T-helper 1 cell treated with Interleukin-12 subunit alpha and Interleukin-12 subunit beta and Interleukin-4 antibody, amounts not matched to agents 30 μg/mL and 1 μg/mL, for 36 hours (primary cell): ENCODE measurements at regions not wholly inside any gene's neighbourhood (a gene's known extent, or its start where the extent isn't known, plus 50 kb on each side); places are given as distances from the start of the nearest gene placed in this dataset.

ENCODE experiments used
- H3K27ac Mint-ChIP-seq: one replicate; pipeline ENCODE4 v1.8.0; 2021; ENCODE audit warnings: mild to moderate bottlenecking, mixed read lengths
- H3K27me3 Mint-ChIP-seq: one replicate; pipeline ENCODE4 v1.8.0; 2021; ENCODE audit warnings: low read depth, mixed read lengths
- H3K36me3 Mint-ChIP-seq: one replicate; pipeline ENCODE4 v1.8.0; 2021; ENCODE audit warnings: low read depth, mixed read lengths
- H3K4me1 Mint-ChIP-seq: one replicate; pipeline ENCODE4 v1.8.0; 2021; ENCODE audit warnings: low read depth, mixed read lengths
- H3K4me3 Mint-ChIP-seq: one replicate; pipeline ENCODE4 v1.8.0; 2021; ENCODE audit warnings: mild to moderate bottlenecking, moderate library complexity, mixed read lengths
- H3K9me3 Mint-ChIP-seq: one replicate; pipeline ENCODE4 v1.8.0; 2021; ENCODE audit warnings: mixed read lengths

DNA sequence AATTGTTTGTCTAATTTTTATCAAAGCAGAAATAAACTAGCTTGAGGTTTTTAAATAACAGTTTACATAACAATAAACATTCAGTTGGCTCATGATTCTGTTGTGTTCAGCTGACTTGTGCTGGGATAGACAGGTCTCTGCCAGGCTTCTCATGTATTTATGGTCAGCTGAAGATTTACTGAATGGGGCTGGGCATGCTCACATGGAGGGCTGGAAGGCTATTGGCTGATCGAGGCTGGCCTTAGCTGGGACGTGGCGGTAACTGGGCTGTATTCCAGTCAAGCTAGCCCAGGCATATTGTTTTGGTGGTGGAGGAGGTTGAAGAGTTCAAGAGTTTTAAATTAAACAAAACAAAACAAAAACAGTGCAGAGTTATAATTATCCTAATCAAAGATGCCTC lies 251.0 kb upstream of the MTPN start:
- H3K27me3 Mint-ChIP-seq, result no peaks in the 10 kb centered on the region
- H3K4me1 Mint-ChIP-seq, result no peaks in the 10 kb centered on the region
- no peak overlapping the region for H3K4me3 Mint-ChIP-seq
- H3K36me3 Mint-ChIP-seq, result no peaks in the 10 kb centered on the region
- peaks cover 31% of the 10 kb centered on the region for H3K9me3 Mint-ChIP-seq
- no peak overlapping the region for H3K27ac Mint-ChIP-seq

GRCh38 chr7:136214356-136214755 lies 237.2 kb upstream of the MTPN start:
- H3K4me1 Mint-ChIP-seq, result no peaks in the 10 kb centered on the region
- H3K9me3 Mint-ChIP-seq, result no peaks in the 10 kb centered on the region
- H3K36me3 Mint-ChIP-seq, result no peaks in the 10 kb centered on the region
- H3K27ac Mint-ChIP-seq, result no peak overlapping the region
- no peaks in the 10 kb centered on the region for H3K27me3 Mint-ChIP-seq
- H3K4me3 Mint-ChIP-seq, result no peak overlapping the region

DNA sequence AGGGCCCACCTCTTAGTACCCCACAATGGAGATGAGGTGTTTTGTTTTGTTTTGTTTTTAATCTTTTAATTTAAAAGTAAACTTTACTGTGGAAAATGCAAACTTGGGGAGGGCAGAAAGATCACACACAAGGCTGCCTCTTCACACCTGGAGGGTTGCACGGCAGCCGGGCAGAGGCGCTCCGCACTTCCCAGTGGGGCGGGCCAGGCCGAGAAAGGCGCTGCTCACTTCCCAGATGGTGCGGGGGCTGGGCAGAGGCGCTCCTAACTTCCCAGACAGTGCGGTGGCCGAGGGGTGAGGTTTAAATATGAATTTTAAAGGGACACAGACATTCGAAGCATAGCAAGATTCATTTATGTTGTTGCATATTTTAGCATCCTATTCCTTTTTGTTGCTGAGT lies 235.9 kb upstream of the MTPN start:
- Mint-ChIP-seq H3K4me1 (no peaks in the 10 kb centered on the region), H3K27me3 (no peaks in the 10 kb centered on the region), H3K27ac (no peak overlapping the region), H3K4me3 (no peak overlapping the region), H3K9me3 (no peaks in the 10 kb centered on the region), H3K36me3 (no peaks in the 10 kb centered on the region)

GRCh38 chr7:136210664-136211063 lies 233.5 kb upstream of the MTPN start:
- H3K36me3 Mint-ChIP-seq, result no peaks in the 10 kb centered on the region
- no peaks in the 10 kb centered on the region for H3K4me1 Mint-ChIP-seq
- no peak overlapping the region for H3K4me3 Mint-ChIP-seq
- H3K27me3 Mint-ChIP-seq, result no peaks in the 10 kb centered on the region
- H3K27ac Mint-ChIP-seq, result no peak overlapping the region
- no peaks in the 10 kb centered on the region for H3K9me3 Mint-ChIP-seq

GRCh38 chr7:136210079-136210478 lies 232.9 kb upstream of the MTPN start:
- Mint-ChIP-seq H3K9me3 (no peaks in the 10 kb centered on the region), H3K4me3 (no peak overlapping the region), H3K4me1 (no peaks in the 10 kb centered on the region), H3K27ac (no peak overlapping the region), H3K36me3 (no peaks in the 10 kb centered on the region), H3K27me3 (no peaks in the 10 kb centered on the region)

DNA sequence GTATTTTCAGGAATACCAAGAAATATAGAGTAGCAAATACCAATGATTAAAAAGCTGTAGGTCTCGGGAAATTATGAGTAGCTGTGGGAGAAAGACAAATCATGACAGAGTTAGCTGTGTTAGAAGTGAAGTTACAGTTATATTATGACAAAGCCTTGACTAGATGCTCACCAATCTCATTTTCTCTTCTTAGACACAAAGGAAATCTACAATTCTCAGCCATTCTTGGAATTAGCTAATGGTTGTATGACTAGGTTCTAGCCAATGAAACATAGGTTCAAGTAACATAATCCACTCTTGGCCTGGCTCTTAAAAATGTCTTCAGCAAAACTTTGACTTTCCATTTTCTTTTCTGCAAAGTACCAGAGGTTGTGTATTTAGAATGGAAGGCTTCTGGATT lies 228.8 kb upstream of the MTPN start:
- no peaks in the 10 kb centered on the region for H3K27me3 Mint-ChIP-seq
- H3K9me3 Mint-ChIP-seq, result no peaks in the 10 kb centered on the region
- H3K4me1 Mint-ChIP-seq, result no peaks in the 10 kb centered on the region
- H3K27ac Mint-ChIP-seq, result no peak overlapping the region
- no peaks in the 10 kb centered on the region for H3K36me3 Mint-ChIP-seq
- H3K4me3 Mint-ChIP-seq, result no peak overlapping the region

- no peak overlapping the region for H3K27ac Mint-ChIP-seq
- no peaks in the 10 kb centered on the region for H3K27me3 Mint-ChIP-seq
- no peak overlapping the region for H3K4me3 Mint-ChIP-seq
- H3K36me3 Mint-ChIP-seq, result no peaks in the 10 kb centered on the region
- H3K9me3 Mint-ChIP-seq, result peaks cover 42% of the 10 kb centered on the region
- no peaks in the 10 kb centered on the region for H3K4me1 Mint-ChIP-seq
These were observed 221.0 kb upstream of the MTPN start for GRCh38 chr7:136198168-136198567.

DNA sequence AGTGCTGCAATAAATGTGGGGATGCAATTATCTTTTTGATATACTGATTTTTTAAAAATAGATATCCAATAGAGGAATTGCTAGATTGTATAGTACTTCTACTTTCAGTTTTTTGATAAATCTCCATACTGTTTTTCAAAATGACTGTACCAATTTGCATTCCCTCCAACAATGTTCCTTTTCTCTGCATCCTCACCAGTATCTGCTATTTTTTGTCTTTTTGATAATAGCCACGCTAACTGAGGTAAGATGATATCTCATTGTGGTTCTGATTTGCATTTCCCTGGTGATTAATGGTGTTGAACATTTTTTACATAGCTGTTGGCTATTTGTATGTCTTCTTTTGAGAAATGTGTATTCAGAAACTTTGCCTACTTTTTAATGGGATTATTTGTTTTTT lies 217.7 kb upstream of the MTPN start:
- H3K27me3 Mint-ChIP-seq, result no peaks in the 10 kb centered on the region
- no peak overlapping the region for H3K27ac Mint-ChIP-seq
- H3K36me3 Mint-ChIP-seq, result no peaks in the 10 kb centered on the region
- H3K4me1 Mint-ChIP-seq, result no peaks in the 10 kb centered on the region
- peaks cover 39% of the 10 kb centered on the region for H3K9me3 Mint-ChIP-seq
- no peak overlapping the region for H3K4me3 Mint-ChIP-seq

DNA sequence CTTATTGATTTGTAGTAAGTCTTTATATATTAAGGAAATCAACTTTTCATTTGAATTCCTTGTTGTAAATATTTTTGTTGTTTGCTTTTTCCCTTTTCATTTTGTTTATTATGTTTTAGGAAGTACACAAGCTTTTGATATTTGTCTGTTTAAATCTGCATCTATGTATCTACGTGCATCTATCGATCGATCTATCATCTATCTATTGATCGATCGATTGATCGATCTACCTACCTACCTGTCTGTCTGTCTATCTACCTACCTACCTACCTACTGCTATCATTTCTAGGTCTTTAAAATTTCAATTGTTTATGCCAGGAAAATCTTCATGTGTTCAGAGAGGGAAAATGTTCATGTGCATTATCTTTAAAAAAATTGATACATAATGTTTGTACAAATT lies 216.8 kb upstream of the MTPN start:
- H3K9me3 Mint-ChIP-seq, result peaks cover 36% of the 10 kb centered on the region
- H3K27me3 Mint-ChIP-seq, result no peaks in the 10 kb centered on the region
- no peaks in the 10 kb centered on the region for H3K36me3 Mint-ChIP-seq
- H3K4me3 Mint-ChIP-seq, result no peak overlapping the region
- no peaks in the 10 kb centered on the region for H3K4me1 Mint-ChIP-seq
- no peak overlapping the region for H3K27ac Mint-ChIP-seq

GRCh38 chr7:136189506-136189998 lies 212.4 kb upstream of the MTPN start:
- Mint-ChIP-seq H3K4me1 (no peaks in the 10 kb centered on the region), H3K27me3 (no peaks in the 10 kb centered on the region), H3K27ac (no peak overlapping the region), H3K36me3 (no peaks in the 10 kb centered on the region), H3K9me3 (peaks cover 5% of the 10 kb centered on the region), H3K4me3 (no peak overlapping the region)

DNA sequence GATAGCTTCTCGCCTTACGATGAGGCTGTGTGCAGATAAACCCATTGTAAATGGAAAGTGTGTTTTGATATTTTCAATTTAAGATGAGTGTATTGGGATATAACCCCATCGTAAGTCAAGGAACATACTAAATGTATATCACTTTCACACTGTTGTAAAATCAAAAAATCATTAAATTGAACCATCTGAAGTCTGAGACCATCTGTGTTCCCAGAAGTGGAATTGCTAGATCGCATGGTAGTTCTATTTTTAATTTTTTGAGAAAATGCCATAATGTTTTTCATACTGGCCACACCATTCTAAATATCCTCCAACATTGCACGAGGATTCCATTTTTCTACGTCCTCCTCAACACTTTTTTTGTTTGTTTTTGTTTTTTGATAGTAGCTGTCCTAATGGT lies 209.1 kb upstream of the MTPN start:
- Mint-ChIP-seq H3K27ac (no peak overlapping the region), H3K36me3 (no peaks in the 10 kb centered on the region), H3K4me3 (no peak overlapping the region), H3K9me3 (no peaks in the 10 kb centered on the region), H3K4me1 (no peaks in the 10 kb centered on the region), H3K27me3 (no peaks in the 10 kb centered on the region)

- H3K27ac Mint-ChIP-seq, result no peak overlapping the region
- no peaks in the 10 kb centered on the region for H3K36me3 Mint-ChIP-seq
- H3K27me3 Mint-ChIP-seq, result no peaks in the 10 kb centered on the region
- H3K4me3 Mint-ChIP-seq, result no peak overlapping the region
- H3K4me1 Mint-ChIP-seq, result no peaks in the 10 kb centered on the region
- H3K9me3 Mint-ChIP-seq, result no peaks in the 10 kb centered on the region
These were observed 207.6 kb upstream of the MTPN start for GRCh38 chr7:136184719-136185118.

DNA sequence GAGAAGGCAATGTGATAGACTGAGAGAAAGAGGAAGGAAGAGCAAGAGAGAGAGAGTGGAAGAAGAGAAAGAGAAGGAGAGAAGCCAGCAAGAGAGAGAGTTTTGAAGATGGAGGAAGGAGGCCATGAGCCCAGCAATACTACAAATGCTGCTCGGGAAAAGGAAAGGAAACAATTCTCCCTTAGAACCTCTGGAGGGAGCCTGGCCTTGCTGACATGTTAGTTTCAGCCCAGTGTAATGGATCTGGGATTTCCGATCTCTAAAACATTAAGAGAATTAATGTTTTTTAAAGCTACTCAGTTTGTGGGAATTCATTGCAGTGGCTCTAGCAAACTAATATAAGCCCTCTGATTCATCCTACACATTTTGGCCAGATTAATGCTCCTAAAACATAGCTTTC lies 206.8 kb upstream of the MTPN start:
- no peak overlapping the region for H3K4me3 Mint-ChIP-seq
- H3K27me3 Mint-ChIP-seq, result no peaks in the 10 kb centered on the region
- H3K9me3 Mint-ChIP-seq, result no peaks in the 10 kb centered on the region
- no peaks in the 10 kb centered on the region for H3K36me3 Mint-ChIP-seq
- no peak overlapping the region for H3K27ac Mint-ChIP-seq
- H3K4me1 Mint-ChIP-seq, result no peaks in the 10 kb centered on the region

- Mint-ChIP-seq H3K4me1 (no peaks in the 10 kb centered on the region), H3K27me3 (no peaks in the 10 kb centered on the region), H3K27ac (no peak overlapping the region), H3K36me3 (no peaks in the 10 kb centered on the region), H3K4me3 (no peak overlapping the region), H3K9me3 (no peaks in the 10 kb centered on the region)
These were observed 203.8 kb upstream of the MTPN start for GRCh38 chr7:136180984-136181383.

DNA sequence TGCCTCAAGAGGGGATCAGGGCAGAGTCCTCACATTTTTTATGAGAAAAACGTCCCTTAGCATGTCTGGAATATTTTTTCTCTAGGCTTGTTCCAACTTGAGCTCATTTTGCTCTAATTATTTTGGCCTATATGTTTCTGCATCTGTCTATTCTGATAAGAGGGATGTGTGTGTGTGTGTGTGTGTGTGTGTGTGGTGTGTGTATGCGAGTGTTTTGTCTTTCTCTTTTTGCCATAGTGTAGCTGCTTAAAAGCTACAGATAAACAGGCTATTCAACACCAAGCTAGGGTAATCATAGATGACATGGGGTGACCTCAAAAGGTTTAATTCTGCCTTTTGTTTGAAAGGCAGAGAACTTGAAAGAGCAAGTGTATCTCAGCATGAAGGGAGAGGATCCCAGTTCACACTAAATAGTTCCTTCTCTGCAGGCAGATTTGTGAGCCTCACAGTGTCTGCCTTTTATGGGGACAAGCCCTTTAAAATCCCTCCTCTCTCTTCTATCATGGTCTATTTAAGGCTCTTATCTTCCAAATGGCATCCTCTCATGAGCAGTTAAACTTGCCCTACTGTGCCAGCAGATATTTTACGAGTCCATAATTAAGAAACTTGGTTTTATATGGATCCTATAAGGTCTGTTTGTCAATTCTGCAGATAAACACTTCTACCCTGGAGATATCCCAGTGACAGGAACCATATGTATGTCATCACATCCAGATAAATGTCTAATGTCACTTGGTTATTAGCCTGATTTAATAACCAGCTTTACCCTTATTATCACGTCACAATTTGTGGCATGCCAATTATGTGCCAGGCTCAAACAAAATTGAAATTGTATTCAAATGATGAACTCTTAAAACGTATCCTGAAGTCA lies 202.9 kb upstream of the MTPN start:
- no peaks in the 10 kb centered on the region for H3K27me3 Mint-ChIP-seq
- H3K4me1 Mint-ChIP-seq, result no peaks in the 10 kb centered on the region
- no peak overlapping the region for H3K27ac Mint-ChIP-seq
- H3K9me3 Mint-ChIP-seq, result no peaks in the 10 kb centered on the region
- H3K36me3 Mint-ChIP-seq, result no peaks in the 10 kb centered on the region
- H3K4me3 Mint-ChIP-seq, result no peak overlapping the region
